ENCODE measurements at regions not wholly inside any gene's neighbourhood (a gene's known extent, or its start where the extent isn't known, plus 50 kb on each side); places are given as distances from the start of the nearest gene placed in this dataset.

DNA sequence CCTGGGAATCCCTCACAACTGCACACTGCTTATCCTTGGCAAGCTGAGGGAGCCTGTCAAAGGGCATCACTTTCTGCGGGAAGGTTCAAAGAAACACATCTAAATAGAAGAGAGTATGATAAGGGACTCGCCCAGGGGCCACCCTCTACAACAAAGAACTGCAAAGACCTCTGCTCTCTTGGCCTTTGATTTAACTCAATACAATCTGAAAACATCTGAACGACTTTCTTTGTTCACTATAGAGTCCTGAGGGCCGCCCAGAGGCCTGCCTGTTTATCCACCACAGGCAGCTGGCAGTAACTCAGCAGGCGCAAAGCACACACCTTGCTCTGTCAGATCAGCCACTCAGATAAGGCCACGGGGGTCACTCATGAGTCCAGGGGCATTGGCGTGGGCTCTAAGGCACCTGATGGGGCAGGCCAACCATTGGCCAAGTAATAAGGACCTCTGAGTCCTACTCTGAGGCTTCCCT is 139.3 kb downstream of the UNC5CL start:
- Histone ChIP-seq H3K27me3 (ENCODE audit: control insufficient read depth in 1 of 2, insufficient read depth in 2 of 2, low read length in 2 of 2) (no peaks in the 10 kb centered on the region), H3K4me3 (replicated peaks in 1 of 3; ENCODE audit: insufficient read depth in 1 of 3, low read depth in 2 of 3, low read length in 3 of 3) (peak overlapping the region in 1 of 3 experiments; percentile 29; a peak in 2 of 6 replicates), H3K4me2 (ENCODE audit: low read depth, low read length) (peak overlapping the region; percentile 51), H3K9me3 (ENCODE audit: low read length) (no peaks in the 10 kb centered on the region), H3K4me1 (ENCODE audit: insufficient read depth, low read length) (peaks cover 71% of the 10 kb centered on the region), H3K9ac (ENCODE audit: insufficient read depth, low read depth, low read length) (peak overlapping the region; percentile 12; the same call in 1 of the 2 replicates), H3K27ac (ENCODE audit: extremely low read length, insufficient read depth, low read length) (peak overlapping the region; percentile 59), H2AFZ (ENCODE audit: low read length) (no peak overlapping the region), H4K20me1 (ENCODE audit: insufficient read depth, low read length) (no peaks in the 10 kb centered on the region), H3K79me2 (ENCODE audit: insufficient read depth, low read length) (no peaks in the 10 kb centered on the region), H3K36me3 (replicated peaks in 1 of 2; ENCODE audit: control insufficient read depth in 1 of 2, insufficient read depth in 2 of 2, low read length in 2 of 2) (no peaks in the 10 kb centered on the region)
- POLR2A ChIA-PET, result interaction anchor here (1.5 kb wide), 1 partner anchor 173 kb away, joined by 4 read pairs; the partner anchor contains the start of genes NFYA and OARD1
- peak; percentile 92 for ATAC-seq
- WGBS (ENCODE audit: low lambda C conversion rate), result 0% methylated on average over 7 of the region's 7 CpGs
- CTCF ChIA-PET (ENCODE audit: low intra/inter-chr PET ratio, low total read pairs), result no interaction called here
- FAIRE-seq, result peak; percentile 66
- in situ Hi-C loops (cut with HindIII; ENCODE audit: extremely low pct_ligation_motif_present, low pct_unique_long_range_greater_than_20kb), result loop anchor here (5.0 kb wide), 1 partner anchor 123 kb away; no protein-coding TSS in a partner anchor
- BruUV-seq (replicated peaks), result no TSS peak
- intact Hi-C loops (cut with micrococcal nuclease; ENCODE audit: unreplicated experiment), result loop anchor here (1.0 to 5.0 kb wide), 4 partner anchors 13 to 173 kb away; partner anchors contain the start of genes NFYA and OARD1
- peak; percentile 97 for DNase-seq (ENCODE audit: low spot score)
- 0 out of 2 replicates have a peak, but pooled peaks have one; percentile 55 for TF ChIP-seq ZNF772 (CRISPR knock-in tag; IDR thresholded peaks at IDR 0.05)
- no peak for TF ChIP-seq ZNF616 (CRISPR knock-in tag; IDR thresholded peaks at IDR 0.05; ENCODE audit: low read depth)
- TF ChIP-seq, protein P1, sequence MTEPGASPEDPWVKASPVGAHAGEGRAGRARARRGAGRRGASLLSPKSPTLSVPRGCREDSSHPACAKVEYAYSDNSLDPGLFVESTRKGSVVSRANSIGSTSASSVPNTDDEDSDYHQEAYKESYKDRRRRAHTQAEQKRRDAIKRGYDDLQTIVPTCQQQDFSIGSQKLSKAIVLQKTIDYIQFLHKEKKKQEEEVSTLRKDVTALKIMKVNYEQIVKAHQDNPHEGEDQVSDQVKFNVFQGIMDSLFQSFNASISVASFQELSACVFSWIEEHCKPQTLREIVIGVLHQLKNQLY (CRISPR knock-in tag; IDR thresholded peaks at IDR 0.05), result peak; percentile 78
- no peak; the same call in 1 of the 2 replicates for TF ChIP-seq ZNF790 (CRISPR knock-in tag; IDR thresholded peaks at IDR 0.05; ENCODE audit: borderline replicate concordance)
- no peak for TF ChIP-seq ZNF431 (CRISPR knock-in tag; IDR thresholded peaks at IDR 0.05; ENCODE audit: borderline replicate concordance, low read depth)
- TF ChIP-seq, protein P2, sequence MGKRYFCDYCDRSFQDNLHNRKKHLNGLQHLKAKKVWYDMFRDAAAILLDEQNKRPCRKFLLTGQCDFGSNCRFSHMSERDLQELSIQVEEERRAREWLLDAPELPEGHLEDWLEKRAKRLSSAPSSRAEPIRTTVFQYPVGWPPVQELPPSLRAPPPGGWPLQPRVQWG (CRISPR knock-in tag; IDR thresholded peaks at IDR 0.05; ENCODE audit: borderline replicate concordance, low read depth), result no peak
- no peak for TF ChIP-seq SOX6 (IDR thresholded peaks at IDR 0.05)
- TF ChIP-seq SOX6 (CRISPR knock-in tag; IDR thresholded peaks at IDR 0.05), result peak; percentile 100
- TF ChIP-seq ZNF24 (IDR thresholded peaks at IDR 0.05), result no peak
- peak; percentile 55; the same call in 1 of the 2 replicates for TF ChIP-seq NR2C2 (CRISPR knock-in tag; IDR thresholded peaks at IDR 0.05; ENCODE audit: borderline replicate concordance)
- TF ChIP-seq CREM (IDR thresholded peaks at IDR 0.05), result peak; percentile 92
- TF ChIP-seq CREM (CRISPR knock-in tag; IDR thresholded peaks at IDR 0.05), result no peak
- TF ChIP-seq FOXK1 (CRISPR knock-in tag; IDR thresholded peaks at IDR 0.05; ENCODE audit: borderline replicate concordance, low read depth), result peak; percentile 65; the same call in 1 of the 2 replicates
- TF ChIP-seq, protein P3, sequence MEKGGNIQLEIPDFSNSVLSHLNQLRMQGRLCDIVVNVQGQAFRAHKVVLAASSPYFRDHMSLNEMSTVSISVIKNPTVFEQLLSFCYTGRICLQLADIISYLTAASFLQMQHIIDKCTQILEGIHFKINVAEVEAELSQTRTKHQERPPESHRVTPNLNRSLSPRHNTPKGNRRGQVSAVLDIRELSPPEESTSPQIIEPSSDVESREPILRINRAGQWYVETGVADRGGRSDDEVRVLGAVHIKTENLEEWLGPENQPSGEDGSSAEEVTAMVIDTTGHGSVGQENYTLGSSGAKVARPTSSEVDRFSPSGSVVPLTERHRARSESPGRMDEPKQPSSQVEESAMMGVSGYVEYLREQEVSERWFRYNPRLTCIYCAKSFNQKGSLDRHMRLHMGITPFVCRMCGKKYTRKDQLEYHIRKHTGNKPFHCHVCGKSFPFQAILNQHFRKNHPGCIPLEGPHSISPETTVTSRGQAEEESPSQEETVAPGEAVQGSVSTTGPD (CRISPR knock-in tag; IDR thresholded peaks at IDR 0.05), result peak; percentile 37; the same call in 1 of the 2 replicates
- no peak for TF ChIP-seq TBL1XR1 (IDR thresholded peaks at IDR 0.05; ENCODE audit: borderline replicate concordance, low read length, partially characterized antibody)
- peak; percentile 61; the same call in 1 of the 2 replicates for TF ChIP-seq ZNF331 (CRISPR knock-in tag; IDR thresholded peaks at IDR 0.05)
- 0 out of 2 replicates have a peak, but pooled peaks have one; percentile 43 for TF ChIP-seq ZNF451 (CRISPR knock-in tag; IDR thresholded peaks at IDR 0.05)
- 0 out of 2 replicates have a peak, but pooled peaks have one; percentile 21 for TF ChIP-seq BHLHE40 (IDR thresholded peaks at IDR 0.05; ENCODE audit: low read length)
- no peak for TF ChIP-seq ZNF263 (CRISPR knock-in tag; IDR thresholded peaks at IDR 0.05)
- TF ChIP-seq SNAPC2 (CRISPR knock-in tag; IDR thresholded peaks at IDR 0.05), result 0 out of 2 replicates have a peak, but pooled peaks have one; percentile 56
- peak; percentile 92 for TF ChIP-seq MEIS1 (CRISPR knock-in tag; IDR thresholded peaks at IDR 0.05; ENCODE audit: borderline replicate concordance)
- no peak for TF ChIP-seq KLF9 (CRISPR knock-in tag; IDR thresholded peaks at IDR 0.05; ENCODE audit: low read depth)
- TF ChIP-seq ZNF652 (CRISPR knock-in tag; IDR thresholded peaks at IDR 0.05; ENCODE audit: borderline replicate concordance, low read depth), result peak; percentile 59; the same call in 1 of the 2 replicates
- peak; percentile 78; the same call in 1 of the 2 replicates for TF ChIP-seq EHMT2 (IDR thresholded peaks at IDR 0.05; ENCODE audit: borderline replicate concordance, low read depth, low read length)
- peak; percentile 52; the same call in 1 of the 2 replicates for TF ChIP-seq TBX3 (IDR thresholded peaks at IDR 0.05; ENCODE audit: borderline replicate concordance)
